SK-N-SH treated with all-trans-retinoic acid at 6 μM for 48 hours (cell line): ENCODE measurements at regions not wholly inside any gene's neighbourhood (a gene's known extent, or its start where the extent isn't known, plus 50 kb on each side); places are given as distances from the start of the nearest gene placed in this dataset.
"Not testable (repeated sequence)": the region's sequence is repeated elsewhere in the genome, so short reads cannot be mapped to it uniquely, and the experiment has no call there.

Source experiments
- OSR1 ChIP-seq: fragments of 250-450 bp; sonication (Bioruptor Pico); IDR thresholded peaks from 2 replicates; pipeline ENCODE4 v1.8.0; 2022; ENCODE audit warnings: moderate library complexity, mild to moderate bottlenecking, inconsistent platforms
- RARB ChIP-seq: fragments of 250-450 bp; sonication (Bioruptor Pico); IDR thresholded peaks from 2 replicates; pipeline ENCODE4 v1.8.0; 2021; ENCODE audit warnings: mild to moderate bottlenecking, moderate library complexity
- TCF4 ChIP-seq: fragments of 250-450 bp; sonication (Bioruptor Pico); IDR thresholded peaks from 2 replicates; pipeline ENCODE4 v1.8.0; 2021; ENCODE audit warnings: mild to moderate bottlenecking, moderate library complexity, borderline replicate concordance
- ZC3H10 ChIP-seq: fragments of 250-450 bp; sonication (Bioruptor Pico); IDR thresholded peaks from 2 replicates; pipeline ENCODE4 v1.5.1; 2021; ENCODE audit warnings: mild to moderate bottlenecking, moderate library complexity
- TF ChIP-seq, protein P1 (sequence below): fragments of 250-450 bp; sonication (Bioruptor Pico); IDR thresholded peaks from 2 replicates; pipeline ENCODE4 v1.5.0; 2020; ENCODE audit warnings: mild to moderate bottlenecking, moderate library complexity

DNA sequence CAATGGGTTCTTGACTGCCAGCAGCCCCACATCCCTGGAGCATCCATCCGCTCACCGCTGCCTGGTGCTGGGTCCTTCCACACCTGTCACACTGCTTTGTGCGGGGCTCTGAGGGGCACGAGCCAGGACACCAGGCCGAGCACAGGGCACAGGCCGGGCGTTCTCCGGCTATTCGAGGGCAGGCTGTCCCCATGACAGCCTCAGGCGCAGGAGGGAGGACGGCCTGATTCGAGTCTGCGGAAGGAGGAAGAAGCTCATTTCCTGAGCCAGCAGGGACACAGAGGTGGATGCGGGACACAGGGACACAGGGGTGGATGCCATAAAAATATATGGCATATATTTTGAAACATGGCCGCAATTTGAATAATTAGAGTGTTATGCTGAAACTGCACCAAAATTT is 76.9 kb upstream of the ZNG1F start:
- TF ChIP-seq TCF4; OSR1 (CRISPR knock-in tag); RARB (CRISPR knock-in tag); ZC3H10 (CRISPR knock-in tag): not testable (repeated sequence)
- TF ChIP-seq, protein P1, sequence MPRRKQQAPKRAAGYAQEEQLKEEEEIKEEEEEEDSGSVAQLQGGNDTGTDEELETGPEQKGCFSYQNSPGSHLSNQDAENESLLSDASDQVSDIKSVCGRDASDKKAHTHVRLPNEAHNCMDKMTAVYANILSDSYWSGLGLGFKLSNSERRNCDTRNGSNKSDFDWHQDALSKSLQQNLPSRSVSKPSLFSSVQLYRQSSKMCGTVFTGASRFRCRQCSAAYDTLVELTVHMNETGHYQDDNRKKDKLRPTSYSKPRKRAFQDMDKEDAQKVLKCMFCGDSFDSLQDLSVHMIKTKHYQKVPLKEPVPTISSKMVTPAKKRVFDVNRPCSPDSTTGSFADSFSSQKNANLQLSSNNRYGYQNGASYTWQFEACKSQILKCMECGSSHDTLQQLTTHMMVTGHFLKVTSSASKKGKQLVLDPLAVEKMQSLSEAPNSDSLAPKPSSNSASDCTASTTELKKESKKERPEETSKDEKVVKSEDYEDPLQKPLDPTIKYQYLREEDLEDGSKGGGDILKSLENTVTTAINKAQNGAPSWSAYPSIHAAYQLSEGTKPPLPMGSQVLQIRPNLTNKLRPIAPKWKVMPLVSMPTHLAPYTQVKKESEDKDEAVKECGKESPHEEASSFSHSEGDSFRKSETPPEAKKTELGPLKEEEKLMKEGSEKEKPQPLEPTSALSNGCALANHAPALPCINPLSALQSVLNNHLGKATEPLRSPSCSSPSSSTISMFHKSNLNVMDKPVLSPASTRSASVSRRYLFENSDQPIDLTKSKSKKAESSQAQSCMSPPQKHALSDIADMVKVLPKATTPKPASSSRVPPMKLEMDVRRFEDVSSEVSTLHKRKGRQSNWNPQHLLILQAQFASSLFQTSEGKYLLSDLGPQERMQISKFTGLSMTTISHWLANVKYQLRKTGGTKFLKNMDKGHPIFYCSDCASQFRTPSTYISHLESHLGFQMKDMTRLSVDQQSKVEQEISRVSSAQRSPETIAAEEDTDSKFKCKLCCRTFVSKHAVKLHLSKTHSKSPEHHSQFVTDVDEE (CRISPR knock-in tag), result not testable (repeated sequence)
